ENCODE measurements at regions not wholly inside any gene's neighbourhood (a gene's known extent, or its start where the extent isn't known, plus 50 kb on each side); places are given as distances from the start of the nearest gene placed in this dataset.

- no peak overlapping the region for H3K27ac Mint-ChIP-seq
- ATAC-seq (ENCODE audit: low read depth in 2 of 2) (no peak), DNase-seq (no peak)
- H3K27me3 Mint-ChIP-seq, result no peaks in the 10 kb centered on the region
- H3K4me3 Mint-ChIP-seq, result no peak overlapping the region
- peaks cover 0 to 17% (median 11%) of the 10 kb centered on the region in 7 donors for H3K9me3 Mint-ChIP-seq
- H3K36me3 Mint-ChIP-seq, result no peaks in the 10 kb centered on the region
- H3K4me1 Mint-ChIP-seq, result no peaks in the 10 kb centered on the region
Observed at GRCh38 chr5:25646421-25647341, 1001.9 kb upstream of the CDH10 start.

- Mint-ChIP-seq H3K9me3 (peaks cover 0 to 13% (median 7%) of the 10 kb centered on the region in 7 donors), H3K27ac (no peak overlapping the region), H3K4me1 (no peaks in the 10 kb centered on the region), H3K36me3 (no peaks in the 10 kb centered on the region), H3K4me3 (no peak overlapping the region), H3K27me3 (no peaks in the 10 kb centered on the region)
- DNase-seq (no peak), ATAC-seq (ENCODE audit: low read depth in 2 of 2) (no peak)
Observed at GRCh38 chr5:25641124-25641523, 996.3 kb upstream of the CDH10 start.

GRCh38 chr5:25619273-25619672 lies 974.5 kb upstream of the CDH10 start:
- ATAC-seq (ENCODE audit: low read depth in 2 of 2), result no peak
- no peaks in the 10 kb centered on the region for H3K4me1 Mint-ChIP-seq
- DNase-seq, result no peak
- H3K27me3 Mint-ChIP-seq, result no peaks in the 10 kb centered on the region
- no peak overlapping the region for H3K4me3 Mint-ChIP-seq
- H3K27ac Mint-ChIP-seq, result no peak overlapping the region
- H3K36me3 Mint-ChIP-seq, result peaks cover 0 to 7% of the 10 kb centered on the region in 2 donors
- peaks cover 0 to 10% (median 4%) of the 10 kb centered on the region in 7 donors for H3K9me3 Mint-ChIP-seq

GRCh38 chr5:25618821-25619220 lies 974.0 kb upstream of the CDH10 start:
- ATAC-seq (ENCODE audit: low read depth in 2 of 2), result no peak
- Mint-ChIP-seq H3K4me3 (no peak overlapping the region), H3K9me3 (peaks cover 0 to 10% (median 1%) of the 10 kb centered on the region in 7 donors), H3K36me3 (peaks cover 0 to 7% of the 10 kb centered on the region in 2 donors), H3K27ac (no peak overlapping the region), H3K4me1 (no peaks in the 10 kb centered on the region), H3K27me3 (no peaks in the 10 kb centered on the region)
- no peak for DNase-seq

GRCh38 chr5:25614466-25614865 lies 969.7 kb upstream of the CDH10 start:
- H3K27ac Mint-ChIP-seq, result no peak overlapping the region
- peaks cover 0 to 7% of the 10 kb centered on the region in 2 donors for H3K36me3 Mint-ChIP-seq
- DNase-seq (no peak), ATAC-seq (ENCODE audit: low read depth in 2 of 2) (no peak)
- H3K27me3 Mint-ChIP-seq, result no peaks in the 10 kb centered on the region
- no peak overlapping the region for H3K4me3 Mint-ChIP-seq
- no peaks in the 10 kb centered on the region for H3K4me1 Mint-ChIP-seq
- peaks cover under 1 to 15% (median 6%) of the 10 kb centered on the region in 7 donors for H3K9me3 Mint-ChIP-seq

- Mint-ChIP-seq H3K27me3 (no peaks in the 10 kb centered on the region), H3K36me3 (no peaks in the 10 kb centered on the region), H3K4me1 (no peaks in the 10 kb centered on the region), H3K4me3 (no peak overlapping the region), H3K27ac (no peak overlapping the region), H3K9me3 (peaks cover 2 to 18% (median 9%) of the 10 kb centered on the region in 7 donors)
- DNase-seq, result no peak
- ATAC-seq (ENCODE audit: low read depth in 2 of 2), result no peak
Observed at GRCh38 chr5:25604681-25605080, 959.9 kb upstream of the CDH10 start.

- Mint-ChIP-seq H3K36me3 (no peaks in the 10 kb centered on the region), H3K4me1 (no peaks in the 10 kb centered on the region), H3K9me3 (peaks cover 2 to 12% (median 8%) of the 10 kb centered on the region in 7 donors), H3K27me3 (no peaks in the 10 kb centered on the region), H3K27ac (no peak overlapping the region), H3K4me3 (no peak overlapping the region)
- DNase-seq, result no peak
- ATAC-seq (ENCODE audit: low read depth in 2 of 2), result no peak
Observed at GRCh38 chr5:25579111-25579510, 934.3 kb upstream of the CDH10 start.

- H3K36me3 Mint-ChIP-seq, result no peaks in the 10 kb centered on the region
- H3K4me3 Mint-ChIP-seq, result no peak overlapping the region
- no peak overlapping the region for H3K27ac Mint-ChIP-seq
- H3K27me3 Mint-ChIP-seq, result no peaks in the 10 kb centered on the region
- DNase-seq (no peak), ATAC-seq (ENCODE audit: low read depth in 2 of 2) (no peak)
- peaks cover 0 to 14% (median 3%) of the 10 kb centered on the region in 7 donors for H3K9me3 Mint-ChIP-seq
- H3K4me1 Mint-ChIP-seq, result peaks cover 0 to 4% (median 0%) of the 10 kb centered on the region in 3 donors
Observed at GRCh38 chr5:25573691-25574090, 928.9 kb upstream of the CDH10 start.

- ATAC-seq (ENCODE audit: low read depth in 2 of 2) (no peak), DNase-seq (no peak)
- peaks cover 0 to 4% (median 0%) of the 10 kb centered on the region in 3 donors for H3K4me1 Mint-ChIP-seq
- no peaks in the 10 kb centered on the region for H3K36me3 Mint-ChIP-seq
- H3K27me3 Mint-ChIP-seq, result no peaks in the 10 kb centered on the region
- no peak overlapping the region for H3K4me3 Mint-ChIP-seq
- no peak overlapping the region for H3K27ac Mint-ChIP-seq
- peaks cover 1 to 11% (median 4%) of the 10 kb centered on the region in 7 donors for H3K9me3 Mint-ChIP-seq
Observed at GRCh38 chr5:25570067-25570583, 925.3 kb upstream of the CDH10 start.

GRCh38 chr5:25568989-25569625 lies 924.3 kb upstream of the CDH10 start:
- Mint-ChIP-seq H3K27ac (peak overlapping the region in 3 of 6 donors; percentile 64 to 86 (median 69)), H3K36me3 (no peaks in the 10 kb centered on the region), H3K9me3 (peaks cover 2 to 17% (median 8%) of the 10 kb centered on the region in 7 donors), H3K4me3 (peak overlapping the region in 1 of 8 donors; percentile 64), H3K4me1 (peaks cover 0 to 4% (median 0%) of the 10 kb centered on the region in 3 donors), H3K27me3 (no peaks in the 10 kb centered on the region)
- ATAC-seq (ENCODE audit: low read depth in 2 of 2) (no peak), DNase-seq (no peak)

- Mint-ChIP-seq H3K4me3 (no peak overlapping the region), H3K27me3 (no peaks in the 10 kb centered on the region), H3K27ac (no peak overlapping the region), H3K4me1 (peaks cover 0 to 4% (median 0%) of the 10 kb centered on the region in 3 donors), H3K36me3 (no peaks in the 10 kb centered on the region), H3K9me3 (peaks cover 2 to 23% (median 6%) of the 10 kb centered on the region in 7 donors)
- DNase-seq, result no peak
- no peak for ATAC-seq (ENCODE audit: low read depth in 2 of 2)
Observed at GRCh38 chr5:25568294-25568693, 923.5 kb upstream of the CDH10 start.

- DNase-seq (no peak), ATAC-seq (ENCODE audit: low read depth in 2 of 2) (no peak)
- Mint-ChIP-seq H3K27me3 (no peaks in the 10 kb centered on the region), H3K4me3 (no peak overlapping the region), H3K36me3 (no peaks in the 10 kb centered on the region), H3K4me1 (peaks cover 0 to 4% (median 0%) of the 10 kb centered on the region in 3 donors), H3K27ac (no peak overlapping the region), H3K9me3 (peaks cover 2 to 24% (median 9%) of the 10 kb centered on the region in 7 donors)
Observed at GRCh38 chr5:25567881-25568280, 923.1 kb upstream of the CDH10 start.

GRCh38 chr5:25562656-25563055 lies 917.9 kb upstream of the CDH10 start:
- Mint-ChIP-seq H3K4me1 (no peaks in the 10 kb centered on the region), H3K36me3 (no peaks in the 10 kb centered on the region), H3K27ac (no peak overlapping the region), H3K9me3 (peaks cover 0 to 34% (median 7%) of the 10 kb centered on the region in 7 donors), H3K27me3 (no peaks in the 10 kb centered on the region), H3K4me3 (no peak overlapping the region)
- ATAC-seq (ENCODE audit: low read depth in 2 of 2) (no peak), DNase-seq (no peak)

All from naive B cell (primary cell).